Endothelial cell of umbilical vein (primary cell): ENCODE measurements at regions not wholly inside any gene's neighbourhood (a gene's known extent, or its start where the extent isn't known, plus 50 kb on each side); places are given as distances from the start of the nearest gene placed in this dataset.

Experiments
- BruUV-seq: library from RNA; stranded (reverse); fragments of 400-500 nt; replicated peaks from 2 replicates; lab custom pipeline; 2021; lab: Mats Ljungman, UMichigan
- CTCF ChIA-PET: fragments of 300-600, 350-600 bp; sonication (Branson Sonifier 250); formaldehyde crosslinking; loops from one replicate; lab custom pipeline; 2021; ENCODE audit warnings: antibody characterized with exemption, inconsistent platforms; lab: Charles Lee
- POLR2A ChIA-PET: fragments of 300-600, 350-600 bp; sonication (Branson Sonifier 250); formaldehyde crosslinking; loops from one replicate; lab custom pipeline; 2021; ENCODE audit warnings: antibody characterized with exemption, inconsistent platforms; lab: Charles Lee
- DNase-seq: peaks from one replicate; pipeline ENCODE4 v3.0.0-alpha.2; 2011; ENCODE audit warnings: low read depth, low spot score
- FAIRE-seq: peaks from 2 replicates; lab custom pipeline; 2011; peaks lifted over from hg19 to GRCh38; lab: Jason Lieb, UNC
- H2AFZ ChIP-seq: 2 replicates; pipeline ENCODE4 v1.6.0; 2012; ENCODE audit warnings: low read depth, low read length, control low read depth, inconsistent platforms
- H3K27ac ChIP-seq: 2 replicates; pipeline ENCODE4 v1.5.1; 2011; ENCODE audit warnings: low read depth, mild to moderate bottlenecking, control low read depth, low read length, moderate library complexity; ENCODE audit not compliant: insufficient read depth
- H3K27me3 ChIP-seq, 2 experiments: 2 replicates each; pipeline versions ENCODE4 v1.6.0 to v1.6.1; 2011; ENCODE audit warnings: low read length in 2 of 2, mixed read lengths in 1 of 2; ENCODE audit not compliant: control insufficient read depth in 2 of 2, insufficient read depth in 2 of 2
- H3K36me3 ChIP-seq, 2 experiments: 2 replicates in 1 of 2; 3 replicates in 1 of 2; pipeline ENCODE4 v1.5.1; 2011; ENCODE audit warnings: low read length in 2 of 2, mild to moderate bottlenecking in 1 of 2, moderate library complexity in 1 of 2; ENCODE audit not compliant: control insufficient read depth in 2 of 2, insufficient read depth in 2 of 2; ENCODE audit errors: extremely low read depth in 1 of 2
- H3K4me1 ChIP-seq: 3 replicates; pipeline ENCODE4 v1.5.1; 2011; ENCODE audit warnings: mild to moderate bottlenecking, low read length; ENCODE audit not compliant: control insufficient read depth, insufficient read depth; ENCODE audit errors: extremely low read depth
- H3K4me2 ChIP-seq: 2 replicates; pipeline ENCODE4 v1.6.1; 2011; ENCODE audit warnings: low read length, control low read depth, mixed read lengths; ENCODE audit not compliant: insufficient read depth
- H3K4me3 ChIP-seq, 3 experiments: fragments of 200-600 bp in 1 of 3; sonication (generic), shearing (Covaris generic) in 1 of 3; replicated peaks in 1 of 3; 2 replicates each; pipeline ENCODE4 v1.5.1; 2011 to 2016; ENCODE audit warnings: control low read depth in 3 of 3, low read length in 3 of 3, mild to moderate bottlenecking in 2 of 3, inconsistent platforms in 1 of 3, low read depth in 1 of 3, moderate library complexity in 1 of 3; ENCODE audit not compliant: insufficient read depth in 1 of 3
- H3K79me2 ChIP-seq: 2 replicates; pipeline ENCODE4 v1.6.0; 2012; ENCODE audit warnings: low read length, inconsistent platforms; ENCODE audit not compliant: control insufficient read depth, insufficient read depth
- H3K9ac ChIP-seq: replicated peaks from 2 replicates; pipeline ENCODE3; 2011; ENCODE audit warnings: low read length, control low read depth; ENCODE audit not compliant: insufficient read depth; ENCODE audit errors: extremely low read depth
- H3K9me1 ChIP-seq: replicated peaks from 3 replicates; pipeline ENCODE4 v1.6.0; 2011; ENCODE audit warnings: mild to moderate bottlenecking, low read length; ENCODE audit not compliant: control insufficient read depth, insufficient read depth; ENCODE audit errors: extremely low read depth
- H3K9me3 ChIP-seq: replicated peaks from 2 replicates; pipeline ENCODE4 v1.5.1; 2012; ENCODE audit warnings: low read length, inconsistent platforms; ENCODE audit not compliant: control insufficient read depth, insufficient read depth
- H4K20me1 ChIP-seq: replicated peaks from 2 replicates; pipeline ENCODE3; 2011; ENCODE audit warnings: mild to moderate bottlenecking, low read length; ENCODE audit not compliant: control insufficient read depth, insufficient read depth; ENCODE audit errors: extremely low read depth
- EZH2 ChIP-seq: IDR thresholded peaks from 2 replicates; pipeline ENCODE4 v1.6.1; 2012; ENCODE audit warnings: borderline replicate concordance, low read depth, mild to moderate bottlenecking, moderate library complexity, low read length, inconsistent platforms; ENCODE audit not compliant: severe bottlenecking
- FOS ChIP-seq: IDR thresholded peaks from 2 replicates; pipeline ENCODE4 v1.6.1; 2011; ENCODE audit warnings: mild to moderate bottlenecking, low read length, moderate library complexity, borderline replicate concordance; ENCODE audit not compliant: insufficient read depth
- JUN ChIP-seq: IDR thresholded peaks from 2 replicates; pipeline ENCODE4 v1.6.1; 2011; ENCODE audit warnings: borderline replicate concordance, low read depth; ENCODE audit not compliant: insufficient read length, insufficient read depth
- MYC ChIP-seq: IDR thresholded peaks from one replicate; pipeline ENCODE4 v1.6.1; 2011; ENCODE audit warnings: mild to moderate bottlenecking, low read depth, low read length
- POLR2A ChIP-seq: IDR thresholded peaks from 2 replicates; pipeline ENCODE4 v1.6.1; 2012; ENCODE audit warnings: low read depth, mild to moderate bottlenecking, control low read depth, low read length
- dilution Hi-C: fragments of 300-500 bp; cut with MboI; formaldehyde crosslinking; loops from one replicate; pipeline ENCODE4 v1.15.0; 2019; ENCODE audit warnings: low sequenced_read_pairs; ENCODE audit not compliant: extremely low pct_ligation_motif_present
- intact Hi-C: fragments of 100-400 bp; cut with micrococcal nuclease; formaldehyde crosslinking; loops from one replicate; pipeline ENCODE4 v1.10.0; 2022
- TF ChIP-seq, protein P1 (sequence below), 2 donors: IDR thresholded peaks; 1 replicate in 1 of 2; 2 replicates in 1 of 2; pipeline ENCODE4 v1.5.1; 2011; ENCODE audit warnings: low read length in 2 of 2, mild to moderate bottlenecking in 2 of 2, moderate library complexity in 2 of 2, control low read depth in 1 of 2, inconsistent platforms in 1 of 2, low read depth in 1 of 2; ENCODE audit not compliant: insufficient read depth in 1 of 2; ENCODE audit errors: extremely low read depth in 1 of 2
- TF ChIP-seq, protein P2 (sequence below): IDR thresholded peaks from 2 replicates; pipeline ENCODE4 v1.6.1; 2011; ENCODE audit not compliant: insufficient read depth, insufficient read length

GRCh38 chr10:21167288-21168010 is 270.3 kb upstream of the NEBL start:
- Histone ChIP-seq H3K4me2 (no peak overlapping the region), H3K27me3 (peaks cover 9 to 12% of the 10 kb centered on the region in 2 experiments), H2AFZ (no peak overlapping the region), H3K9ac (no peak overlapping the region), H3K4me1 (no peaks in the 10 kb centered on the region), H3K36me3 (no peaks in the 10 kb centered on the region), H3K27ac (no peak overlapping the region), H3K79me2 (no peaks in the 10 kb centered on the region), H4K20me1 (no peaks in the 10 kb centered on the region), H3K9me1 (no peaks in the 10 kb centered on the region), H3K4me3 (no peak overlapping the region), H3K9me3 (no peaks in the 10 kb centered on the region)
- FAIRE-seq: no peak
- CTCF ChIA-PET: no interaction called here
- TF ChIP-seq, protein P1, sequence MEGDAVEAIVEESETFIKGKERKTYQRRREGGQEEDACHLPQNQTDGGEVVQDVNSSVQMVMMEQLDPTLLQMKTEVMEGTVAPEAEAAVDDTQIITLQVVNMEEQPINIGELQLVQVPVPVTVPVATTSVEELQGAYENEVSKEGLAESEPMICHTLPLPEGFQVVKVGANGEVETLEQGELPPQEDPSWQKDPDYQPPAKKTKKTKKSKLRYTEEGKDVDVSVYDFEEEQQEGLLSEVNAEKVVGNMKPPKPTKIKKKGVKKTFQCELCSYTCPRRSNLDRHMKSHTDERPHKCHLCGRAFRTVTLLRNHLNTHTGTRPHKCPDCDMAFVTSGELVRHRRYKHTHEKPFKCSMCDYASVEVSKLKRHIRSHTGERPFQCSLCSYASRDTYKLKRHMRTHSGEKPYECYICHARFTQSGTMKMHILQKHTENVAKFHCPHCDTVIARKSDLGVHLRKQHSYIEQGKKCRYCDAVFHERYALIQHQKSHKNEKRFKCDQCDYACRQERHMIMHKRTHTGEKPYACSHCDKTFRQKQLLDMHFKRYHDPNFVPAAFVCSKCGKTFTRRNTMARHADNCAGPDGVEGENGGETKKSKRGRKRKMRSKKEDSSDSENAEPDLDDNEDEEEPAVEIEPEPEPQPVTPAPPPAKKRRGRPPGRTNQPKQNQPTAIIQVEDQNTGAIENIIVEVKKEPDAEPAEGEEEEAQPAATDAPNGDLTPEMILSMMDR (IDR thresholded peaks at IDR 0.05; ENCODE audit: extremely low read depth in 1 of 2, insufficient read depth in 1 of 2, low read depth in 1 of 2, low read length in 2 of 2): no peak
- TF ChIP-seq, protein P2, sequence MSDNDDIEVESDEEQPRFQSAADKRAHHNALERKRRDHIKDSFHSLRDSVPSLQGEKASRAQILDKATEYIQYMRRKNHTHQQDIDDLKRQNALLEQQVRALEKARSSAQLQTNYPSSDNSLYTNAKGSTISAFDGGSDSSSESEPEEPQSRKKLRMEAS: no peak
- TF ChIP-seq EZH2 (no peak), MYC (no peak), FOS (no peak), JUN (no peak), POLR2A (no peak)
- no TSS peak for BruUV-seq
- DNase-seq: no peak
- POLR2A ChIA-PET: no interaction called here
- dilution Hi-C loops: no loop called here
- intact Hi-C loops: no loop called here
